Neural cell (in vitro differentiated cells): ENCODE measurements at regions not wholly inside any gene's neighbourhood (a gene's known extent, or its start where the extent isn't known, plus 50 kb on each side); places are given as distances from the start of the nearest gene placed in this dataset.

Source experiments
- H2AFZ ChIP-seq: fragments of 200-600, 300-800 bp; sonication (generic), shearing (Covaris generic); 2 replicates; pipeline ENCODE4 v1.6.0; 2014; ENCODE audit warnings: low read depth, mild to moderate bottlenecking, antibody characterized with exemption, low read length, moderate library complexity
- H3F3A ChIP-seq: fragments of 200-600 bp; shearing (Covaris generic); 2 replicates; pipeline ENCODE4 v1.6.1; 2016; ENCODE audit warnings: mild to moderate bottlenecking, moderate library complexity, mixed read lengths, antibody characterized with exemption, low read length; ENCODE audit not compliant: insufficient read depth, poor library complexity, severe bottlenecking
- H3K27ac ChIP-seq: fragments of 200-600, 300-800 bp; sonication (generic), shearing (Covaris generic); 2 replicates; pipeline ENCODE4 v1.5.1; 2014; ENCODE audit warnings: mild to moderate bottlenecking, low read length, moderate library complexity
- H3K27me3 ChIP-seq: fragments of 300-800, 200-600 bp; sonication (generic), shearing (Covaris generic); 2 replicates; pipeline ENCODE4 v1.6.0; 2014; ENCODE audit warnings: mild to moderate bottlenecking, low read depth, low read length, moderate library complexity; ENCODE audit not compliant: insufficient read depth
- H3K36me3 ChIP-seq: fragments of 300-800, 200-600 bp; sonication (generic), shearing (Covaris generic); 2 replicates; pipeline ENCODE4 v1.5.1; 2014; ENCODE audit warnings: mild to moderate bottlenecking, antibody characterized with exemption, low read length, moderate library complexity; ENCODE audit not compliant: insufficient read depth
- H3K4me2 ChIP-seq: fragments of 300-800, 200-600 bp; sonication (generic), shearing (Covaris generic); 2 replicates; pipeline ENCODE4 v1.6.0; 2014; ENCODE audit warnings: mild to moderate bottlenecking, low read length
- H3K4me3 ChIP-seq: fragments of 300-800, 200-600 bp; sonication (generic), shearing (Covaris generic); 2 replicates; pipeline ENCODE4 v1.5.1; 2014; ENCODE audit warnings: mild to moderate bottlenecking, low read length, moderate library complexity
- H3K79me2 ChIP-seq: fragments of 200-600 bp; shearing (Covaris generic); replicated peaks from 2 replicates; pipeline ENCODE4 v1.6.0; 2014; ENCODE audit warnings: mild to moderate bottlenecking, low read length, moderate library complexity; ENCODE audit not compliant: insufficient read depth
- H3K9ac ChIP-seq: fragments of 300-800, 200-600 bp; sonication (generic), shearing (Covaris generic); 2 replicates; pipeline ENCODE4 v1.6.1; 2016; ENCODE audit warnings: mild to moderate bottlenecking, low read length, mixed read lengths
- H3K9me2 ChIP-seq: fragments of 200-600 bp; shearing (Covaris generic); 2 replicates; pipeline ENCODE4 v1.6.1; 2016; ENCODE audit warnings: mild to moderate bottlenecking, low read length, mixed read lengths; ENCODE audit not compliant: insufficient read depth
- H3K9me3 ChIP-seq: fragments of 200-600, 300-800 bp; sonication (generic), shearing (Covaris generic); 2 replicates; pipeline ENCODE4 v1.6.1; 2016; ENCODE audit warnings: mild to moderate bottlenecking, mixed run types, low read length, moderate library complexity, mixed read lengths
- H4K20me1 ChIP-seq: fragments of 200-600 bp; shearing (Covaris generic); 2 replicates; pipeline ENCODE4 v1.6.1; 2016; ENCODE audit warnings: mild to moderate bottlenecking, mixed run types; ENCODE audit not compliant: insufficient read depth
- CTCF ChIP-seq: fragments of 450-650 bp; IDR thresholded peaks from 2 replicates; pipeline ENCODE4 v1.5.1; 2014; ENCODE audit warnings: antibody characterized with exemption, mild to moderate bottlenecking, moderate library complexity; ENCODE audit not compliant: poor library complexity, severe bottlenecking
- EP300 ChIP-seq: fragments of 450-650 bp; conservative IDR thresholded peaks from 2 replicates; pipeline ENCODE4 v1.6.1; 2014; ENCODE audit warnings: antibody characterized with exemption, mild to moderate bottlenecking, moderate library complexity; ENCODE audit not compliant: poor library complexity, severe bottlenecking
- EZH2 ChIP-seq: fragments of 200-600, 300-800 bp; shearing (Covaris generic), sonication (generic); IDR thresholded peaks from 2 replicates; pipeline ENCODE4 v1.6.1; 2014; ENCODE audit warnings: antibody characterized with exemption, low read length, borderline replicate concordance, mild to moderate bottlenecking; ENCODE audit not compliant: insufficient read depth, poor library complexity, severe bottlenecking
- MXI1 ChIP-seq: fragments of 450-650 bp; conservative IDR thresholded peaks from 2 replicates; pipeline ENCODE4 v1.6.1; 2014; ENCODE audit warnings: antibody characterized with exemption, mild to moderate bottlenecking; ENCODE audit not compliant: poor library complexity, severe bottlenecking
- POLR2AphosphoS5 ChIP-seq: IDR thresholded peaks from 2 replicates; pipeline ENCODE4 v1.6.1; 2012
- RAD21 ChIP-seq: fragments of 450-650 bp; conservative IDR thresholded peaks from 2 replicates; pipeline ENCODE4 v1.6.1; 2014; ENCODE audit warnings: antibody characterized with exemption, mild to moderate bottlenecking, moderate library complexity
- SMC3 ChIP-seq: fragments of 450-650 bp; conservative IDR thresholded peaks from 2 replicates; pipeline ENCODE4 v1.6.1; 2014; ENCODE audit warnings: antibody characterized with exemption, mild to moderate bottlenecking, moderate library complexity; ENCODE audit not compliant: poor library complexity
- TAF1 ChIP-seq: IDR thresholded peaks from 2 replicates; pipeline ENCODE4 v1.6.1; 2012; ENCODE audit warnings: low read depth
- TF ChIP-seq, protein P1 (sequence below): IDR thresholded peaks from 2 replicates; pipeline ENCODE4 v1.6.1; 2012; ENCODE audit warnings: borderline replicate concordance

DNA sequence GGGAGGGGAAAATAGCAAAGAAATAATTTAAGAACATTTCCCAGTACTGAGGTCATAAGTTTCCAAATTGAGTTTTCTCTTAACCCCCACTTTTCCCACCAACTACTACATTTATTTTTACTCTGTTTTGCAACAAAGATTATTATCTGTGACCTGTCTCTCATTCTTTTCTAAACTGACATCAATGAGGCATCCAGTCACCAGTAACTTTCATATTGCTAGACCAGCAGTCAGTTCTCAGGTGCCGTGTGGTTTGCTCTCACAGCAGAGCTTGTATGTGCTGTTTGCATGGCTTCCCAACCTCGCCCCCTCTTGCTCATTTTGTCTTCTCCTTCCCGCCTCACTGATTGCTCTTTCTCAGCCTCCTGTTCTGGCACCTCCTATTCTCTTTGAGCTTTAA lies 1091.3 kb downstream of the TBC1D22A start:
- H3F3A ChIP-seq: no peaks in the 10 kb centered on the region
- no peak overlapping the region for H2AFZ ChIP-seq
- H4K20me1 ChIP-seq: no peaks in the 10 kb centered on the region
- no peaks in the 10 kb centered on the region for H3K9me3 ChIP-seq
- H3K4me3 ChIP-seq: no peak overlapping the region
- no peaks in the 10 kb centered on the region for H3K9me2 ChIP-seq
- no peak for TF ChIP-seq MXI1
- no peak for TF ChIP-seq EP300
- TF ChIP-seq TAF1: no peak
- TF ChIP-seq SMC3: no peak
- TF ChIP-seq, protein P1, sequence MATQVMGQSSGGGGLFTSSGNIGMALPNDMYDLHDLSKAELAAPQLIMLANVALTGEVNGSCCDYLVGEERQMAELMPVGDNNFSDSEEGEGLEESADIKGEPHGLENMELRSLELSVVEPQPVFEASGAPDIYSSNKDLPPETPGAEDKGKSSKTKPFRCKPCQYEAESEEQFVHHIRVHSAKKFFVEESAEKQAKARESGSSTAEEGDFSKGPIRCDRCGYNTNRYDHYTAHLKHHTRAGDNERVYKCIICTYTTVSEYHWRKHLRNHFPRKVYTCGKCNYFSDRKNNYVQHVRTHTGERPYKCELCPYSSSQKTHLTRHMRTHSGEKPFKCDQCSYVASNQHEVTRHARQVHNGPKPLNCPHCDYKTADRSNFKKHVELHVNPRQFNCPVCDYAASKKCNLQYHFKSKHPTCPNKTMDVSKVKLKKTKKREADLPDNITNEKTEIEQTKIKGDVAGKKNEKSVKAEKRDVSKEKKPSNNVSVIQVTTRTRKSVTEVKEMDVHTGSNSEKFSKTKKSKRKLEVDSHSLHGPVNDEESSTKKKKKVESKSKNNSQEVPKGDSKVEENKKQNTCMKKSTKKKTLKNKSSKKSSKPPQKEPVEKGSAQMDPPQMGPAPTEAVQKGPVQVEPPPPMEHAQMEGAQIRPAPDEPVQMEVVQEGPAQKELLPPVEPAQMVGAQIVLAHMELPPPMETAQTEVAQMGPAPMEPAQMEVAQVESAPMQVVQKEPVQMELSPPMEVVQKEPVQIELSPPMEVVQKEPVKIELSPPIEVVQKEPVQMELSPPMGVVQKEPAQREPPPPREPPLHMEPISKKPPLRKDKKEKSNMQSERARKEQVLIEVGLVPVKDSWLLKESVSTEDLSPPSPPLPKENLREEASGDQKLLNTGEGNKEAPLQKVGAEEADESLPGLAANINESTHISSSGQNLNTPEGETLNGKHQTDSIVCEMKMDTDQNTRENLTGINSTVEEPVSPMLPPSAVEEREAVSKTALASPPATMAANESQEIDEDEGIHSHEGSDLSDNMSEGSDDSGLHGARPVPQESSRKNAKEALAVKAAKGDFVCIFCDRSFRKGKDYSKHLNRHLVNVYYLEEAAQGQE: no peak
- no peak for TF ChIP-seq RAD21
- TF ChIP-seq CTCF: no peak
- TF ChIP-seq POLR2AphosphoS5: no peak
- TF ChIP-seq EZH2: no peak
- H3K4me2 ChIP-seq: no peak overlapping the region
- no peaks in the 10 kb centered on the region for H3K79me2 ChIP-seq
- no peaks in the 10 kb centered on the region for H3K27me3 ChIP-seq
- H3K27ac ChIP-seq: no peak overlapping the region
- no peaks in the 10 kb centered on the region for H3K36me3 ChIP-seq
- H3K9ac ChIP-seq: no peak overlapping the region

GRCh38 chr22:47851586-47851985 lies 1089.1 kb downstream of the TBC1D22A start:
- H4K20me1 ChIP-seq: no peaks in the 10 kb centered on the region
- no peaks in the 10 kb centered on the region for H3K36me3 ChIP-seq
- H3K4me3 ChIP-seq: no peak overlapping the region
- H3K4me2 ChIP-seq: no peak overlapping the region
- H3K27me3 ChIP-seq: no peaks in the 10 kb centered on the region
- no peak overlapping the region for H3K9ac ChIP-seq
- no peaks in the 10 kb centered on the region for H3F3A ChIP-seq
- no peaks in the 10 kb centered on the region for H3K9me3 ChIP-seq
- no peaks in the 10 kb centered on the region for H3K79me2 ChIP-seq
- TF ChIP-seq RAD21: no peak
- TF ChIP-seq TAF1: no peak
- no peak for TF ChIP-seq CTCF
- no peak for TF ChIP-seq POLR2AphosphoS5
- TF ChIP-seq, protein P1: no peak
- no peak for TF ChIP-seq SMC3
- no peak for TF ChIP-seq MXI1
- TF ChIP-seq EZH2: no peak
- TF ChIP-seq EP300: no peak
- no peak overlapping the region for H3K27ac ChIP-seq
- H3K9me2 ChIP-seq: no peaks in the 10 kb centered on the region
- H2AFZ ChIP-seq: no peak overlapping the region
